ENCODE measurements at regions not wholly inside any gene's neighbourhood (a gene's known extent, or its start where the extent isn't known, plus 50 kb on each side); places are given as distances from the start of the nearest gene placed in this dataset.
A peak's percentile ranks its signal among the peaks of the same experiment; 100 is the strongest.

DNA sequence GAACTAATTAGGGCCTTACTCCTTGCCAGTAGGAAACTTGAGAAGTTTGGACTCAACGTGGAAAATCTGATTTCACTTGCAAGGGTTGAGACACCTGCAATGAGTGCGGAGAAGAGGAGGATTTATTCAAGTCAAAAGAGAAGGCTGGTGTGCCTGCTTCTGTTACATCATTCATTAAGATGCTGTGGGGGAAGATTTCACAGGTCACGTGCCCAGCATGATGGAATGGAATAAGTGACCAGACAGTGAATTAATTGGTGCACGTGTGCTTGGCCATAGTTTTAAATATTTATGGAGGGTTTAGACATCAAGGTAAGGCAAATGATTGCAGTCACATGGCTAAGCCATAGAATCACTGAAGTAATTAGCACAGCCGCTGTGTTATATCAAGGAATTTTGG, 155.0 kb downstream of the C7orf25 start:
- Histone ChIP-seq H2BK15ac (replicated peaks; ENCODE audit: low read depth) (no peak overlapping the region), H3K27me3 (ENCODE audit: insufficient read depth, low read length, poor library complexity) (no peaks in the 10 kb centered on the region), H4K8ac (ENCODE audit: low read depth, low read length) (no peak overlapping the region), H4K5ac (ENCODE audit: low read length) (no peak overlapping the region), H2BK120ac (ENCODE audit: low read depth, low read length) (no peak overlapping the region), H3K4me2 (ENCODE audit: low read length) (no peak overlapping the region), H3K79me2 (ENCODE audit: control insufficient read depth, insufficient read depth, low read length) (no peaks in the 10 kb centered on the region), H3K36me3 (ENCODE audit: control insufficient read depth, insufficient read depth, low read length) (no peaks in the 10 kb centered on the region), H2AK5ac (ENCODE audit: low read length) (no peak overlapping the region), H3K79me1 (ENCODE audit: low read length) (no peaks in the 10 kb centered on the region), H2BK5ac (ENCODE audit: low read length) (no peak overlapping the region), H3K4me1 (ENCODE audit: control insufficient read depth, low read depth, low read length) (no peaks in the 10 kb centered on the region), H3K23ac (ENCODE audit: low read length) (no peak overlapping the region), H3K18ac (ENCODE audit: low read length) (no peak overlapping the region), H3K9ac (ENCODE audit: low read length) (no peak overlapping the region), H3K4me3 (ENCODE audit: low read length) (no peak overlapping the region), H3K56ac (ENCODE audit: low read length) (no peak overlapping the region), H3K27ac (ENCODE audit: low read depth, low read length) (no peak overlapping the region), H3K4ac (ENCODE audit: low read depth, low read length) (no peak overlapping the region)
- DNase-seq = no peak
- WGBS (ENCODE audit: extremely low coverage, insufficient coverage, low lambda C conversion rate) = no CpG with 5 or more reads among the region's 5 CpGs

DNA sequence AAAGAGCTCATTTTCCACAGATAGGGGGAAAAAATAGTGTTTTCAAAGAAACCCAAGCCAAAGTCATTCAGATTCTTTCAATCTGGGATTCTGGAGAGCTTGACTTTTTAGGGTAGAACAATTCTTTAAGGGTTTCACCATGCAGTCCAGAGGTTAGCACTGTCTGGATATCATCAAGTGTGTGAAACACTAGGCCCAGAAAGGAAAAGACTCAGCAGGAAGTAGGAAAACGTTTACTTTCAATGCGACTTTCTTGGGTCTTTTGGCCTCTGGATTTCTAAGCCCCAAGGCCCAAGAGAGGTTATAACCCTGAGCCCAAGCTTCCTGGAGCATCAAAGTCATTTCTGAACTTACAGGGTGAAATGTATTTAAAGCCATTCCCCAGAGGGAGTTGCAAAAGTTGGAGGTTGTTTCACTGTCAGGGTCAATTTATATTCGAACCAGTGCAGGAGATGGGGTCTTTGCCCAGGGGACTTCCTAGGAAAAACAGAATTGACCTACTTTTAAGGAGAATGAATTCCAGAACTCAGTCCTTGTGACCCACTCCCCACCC, 158.0 kb downstream of the C7orf25 start:
- Histone ChIP-seq H3K4me2 (ENCODE audit: low read length) (no peak overlapping the region), H4K8ac (ENCODE audit: low read depth, low read length) (no peak overlapping the region), H2BK120ac (ENCODE audit: low read depth, low read length) (no peak overlapping the region), H3K4ac (ENCODE audit: low read depth, low read length) (no peak overlapping the region), H3K36me3 (ENCODE audit: control insufficient read depth, insufficient read depth, low read length) (no peaks in the 10 kb centered on the region), H3K79me1 (ENCODE audit: low read length) (no peaks in the 10 kb centered on the region), H2BK5ac (ENCODE audit: low read length) (no peak overlapping the region), H3K56ac (ENCODE audit: low read length) (no peak overlapping the region), H3K79me2 (ENCODE audit: control insufficient read depth, insufficient read depth, low read length) (no peaks in the 10 kb centered on the region), H3K4me3 (ENCODE audit: low read length) (no peak overlapping the region), H3K9ac (ENCODE audit: low read length) (no peak overlapping the region), H3K27me3 (ENCODE audit: insufficient read depth, low read length, poor library complexity) (no peaks in the 10 kb centered on the region), H3K23ac (ENCODE audit: low read length) (no peak overlapping the region), H3K27ac (ENCODE audit: low read depth, low read length) (no peak overlapping the region), H3K18ac (ENCODE audit: low read length) (no peak overlapping the region), H2AK5ac (ENCODE audit: low read length) (no peak overlapping the region), H4K5ac (ENCODE audit: low read length) (no peak overlapping the region), H3K4me1 (ENCODE audit: control insufficient read depth, low read depth, low read length) (no peaks in the 10 kb centered on the region), H2BK15ac (replicated peaks; ENCODE audit: low read depth) (no peak overlapping the region)
- WGBS (ENCODE audit: extremely low coverage, insufficient coverage, low lambda C conversion rate) = no CpG with 5 or more reads among the region's 3 CpGs
- no peak for DNase-seq

DNA sequence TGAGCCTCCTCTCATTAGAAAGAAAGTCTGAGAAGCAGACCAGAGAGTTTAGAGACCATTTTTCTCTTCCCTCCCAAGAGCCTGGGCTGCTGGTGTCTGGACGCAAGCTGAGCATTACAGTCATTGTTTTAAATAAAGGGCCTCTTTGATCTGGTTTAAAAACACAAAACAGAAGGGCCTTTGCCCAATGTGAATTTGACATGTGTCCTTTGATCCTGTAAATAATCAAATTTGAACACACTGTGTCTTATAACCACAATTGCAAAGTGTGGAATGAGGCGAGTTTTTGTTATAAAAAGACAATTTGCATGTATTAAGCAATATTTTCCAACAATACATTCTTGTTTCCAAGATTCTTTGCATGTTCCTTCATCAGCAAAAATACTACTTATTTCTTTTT, 158.5 kb downstream of the C7orf25 start:
- Histone ChIP-seq H3K79me1 (ENCODE audit: low read length) (no peaks in the 10 kb centered on the region), H3K27ac (ENCODE audit: low read depth, low read length) (no peak overlapping the region), H3K18ac (ENCODE audit: low read length) (no peak overlapping the region), H3K4ac (ENCODE audit: low read depth, low read length) (peak overlapping the region; percentile 4), H3K4me2 (ENCODE audit: low read length) (no peak overlapping the region), H3K36me3 (ENCODE audit: control insufficient read depth, insufficient read depth, low read length) (no peaks in the 10 kb centered on the region), H3K9ac (ENCODE audit: low read length) (no peak overlapping the region), H2BK5ac (ENCODE audit: low read length) (no peak overlapping the region), H2BK120ac (ENCODE audit: low read depth, low read length) (peak overlapping the region; percentile 78), H3K23ac (ENCODE audit: low read length) (no peak overlapping the region), H4K5ac (ENCODE audit: low read length) (no peak overlapping the region), H4K8ac (ENCODE audit: low read depth, low read length) (no peak overlapping the region), H3K4me3 (ENCODE audit: low read length) (no peak overlapping the region), H2AK5ac (ENCODE audit: low read length) (no peak overlapping the region), H3K4me1 (ENCODE audit: control insufficient read depth, low read depth, low read length) (no peaks in the 10 kb centered on the region), H3K79me2 (ENCODE audit: control insufficient read depth, insufficient read depth, low read length) (no peaks in the 10 kb centered on the region), H2BK15ac (replicated peaks; ENCODE audit: low read depth) (no peak overlapping the region), H3K27me3 (ENCODE audit: insufficient read depth, low read length, poor library complexity) (no peaks in the 10 kb centered on the region), H3K56ac (ENCODE audit: low read length) (no peak overlapping the region)
- DNase-seq = no peak
- WGBS (ENCODE audit: extremely low coverage, insufficient coverage, low lambda C conversion rate) = no CpG with 5 or more reads among the region's 2 CpGs

DNA sequence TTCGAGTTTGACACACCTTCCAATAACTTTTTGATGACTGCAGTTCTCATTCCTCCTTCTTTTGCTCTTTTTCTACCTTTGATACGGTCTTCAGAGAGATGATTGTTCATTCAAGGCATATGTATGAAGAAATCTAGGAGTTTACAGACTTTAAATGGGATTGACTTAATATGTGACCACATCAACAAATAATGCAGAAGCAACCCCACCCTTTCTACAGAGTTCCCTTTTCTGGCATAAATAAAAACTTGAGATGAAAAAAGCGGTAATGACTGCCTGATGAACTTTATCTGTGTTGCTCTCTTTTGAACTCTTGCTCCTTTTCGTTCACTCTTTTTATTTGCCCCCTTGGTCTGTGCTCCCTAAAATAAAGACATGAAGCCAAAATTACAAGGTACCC, 161.7 kb downstream of the C7orf25 start:
- Histone ChIP-seq H2BK5ac (ENCODE audit: low read length) (no peak overlapping the region), H2AK5ac (ENCODE audit: low read length) (no peak overlapping the region), H3K4me3 (ENCODE audit: low read length) (no peak overlapping the region), H2BK120ac (ENCODE audit: low read depth, low read length) (no peak overlapping the region), H3K27me3 (ENCODE audit: insufficient read depth, low read length, poor library complexity) (no peaks in the 10 kb centered on the region), H3K23ac (ENCODE audit: low read length) (no peak overlapping the region), H4K5ac (ENCODE audit: low read length) (no peak overlapping the region), H3K4ac (ENCODE audit: low read depth, low read length) (no peak overlapping the region), H2BK15ac (replicated peaks; ENCODE audit: low read depth) (no peak overlapping the region), H3K18ac (ENCODE audit: low read length) (no peak overlapping the region), H3K56ac (ENCODE audit: low read length) (no peak overlapping the region), H3K27ac (ENCODE audit: low read depth, low read length) (no peak overlapping the region), H3K36me3 (ENCODE audit: control insufficient read depth, insufficient read depth, low read length) (no peaks in the 10 kb centered on the region), H3K79me1 (ENCODE audit: low read length) (no peaks in the 10 kb centered on the region), H4K8ac (ENCODE audit: low read depth, low read length) (no peak overlapping the region), H3K4me2 (ENCODE audit: low read length) (no peak overlapping the region), H3K9ac (ENCODE audit: low read length) (no peak overlapping the region), H3K79me2 (ENCODE audit: control insufficient read depth, insufficient read depth, low read length) (no peaks in the 10 kb centered on the region), H3K4me1 (ENCODE audit: control insufficient read depth, low read depth, low read length) (no peaks in the 10 kb centered on the region)
- DNase-seq = no peak
- WGBS (ENCODE audit: extremely low coverage, insufficient coverage, low lambda C conversion rate) = no CpG with 5 or more reads among the region's 4 CpGs

DNA sequence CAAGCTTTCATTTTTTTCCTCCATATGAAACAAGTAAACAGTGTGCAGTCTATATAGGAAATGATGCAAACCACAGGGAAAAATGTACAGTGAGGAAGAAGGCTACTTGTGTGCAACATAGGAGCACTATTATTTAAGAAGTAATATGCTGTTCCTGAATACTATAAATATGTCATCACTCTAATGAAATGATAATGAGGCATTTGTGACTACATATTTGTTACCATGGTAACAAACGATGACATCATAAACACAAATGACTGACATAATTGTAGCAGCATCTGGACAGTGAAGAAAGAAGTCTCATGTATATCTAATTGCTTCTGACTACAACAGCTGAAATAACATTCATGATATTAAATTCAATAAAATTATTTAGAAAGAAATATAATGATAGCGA, 164.8 kb downstream of the C7orf25 start:
- no peak overlapping the region for H3K56ac ChIP-seq (ENCODE audit: low read length)
- H3K23ac ChIP-seq (ENCODE audit: low read length) = no peak overlapping the region
- H2BK5ac ChIP-seq (ENCODE audit: low read length) = no peak overlapping the region
- no peaks in the 10 kb centered on the region for H3K4me1 ChIP-seq (ENCODE audit: control insufficient read depth, low read depth, low read length)
- WGBS (ENCODE audit: extremely low coverage, insufficient coverage, low lambda C conversion rate) = 100% methylated on average over 1 of the region's 2 CpGs
- no peaks in the 10 kb centered on the region for H3K79me1 ChIP-seq (ENCODE audit: low read length)
- H3K79me2 ChIP-seq (ENCODE audit: control insufficient read depth, insufficient read depth, low read length) = no peaks in the 10 kb centered on the region
- no peak overlapping the region for H2BK120ac ChIP-seq (ENCODE audit: low read depth, low read length)
- no peak overlapping the region for H3K4ac ChIP-seq (ENCODE audit: low read depth, low read length)
- no peaks in the 10 kb centered on the region for H3K27me3 ChIP-seq (ENCODE audit: insufficient read depth, low read length, poor library complexity)
- no peak overlapping the region for H4K8ac ChIP-seq (ENCODE audit: low read depth, low read length)
- no peak overlapping the region for H2BK15ac ChIP-seq (replicated peaks; ENCODE audit: low read depth)
- no peak overlapping the region for H3K4me3 ChIP-seq (ENCODE audit: low read length)
- no peak overlapping the region for H3K9ac ChIP-seq (ENCODE audit: low read length)
- no peak overlapping the region for H3K18ac ChIP-seq (ENCODE audit: low read length)
- no peak for DNase-seq
- no peaks in the 10 kb centered on the region for H3K36me3 ChIP-seq (ENCODE audit: control insufficient read depth, insufficient read depth, low read length)
- no peak overlapping the region for H4K5ac ChIP-seq (ENCODE audit: low read length)
- no peak overlapping the region for H3K4me2 ChIP-seq (ENCODE audit: low read length)
- H3K27ac ChIP-seq (ENCODE audit: low read depth, low read length) = no peak overlapping the region
- H2AK5ac ChIP-seq (ENCODE audit: low read length) = no peak overlapping the region

DNA sequence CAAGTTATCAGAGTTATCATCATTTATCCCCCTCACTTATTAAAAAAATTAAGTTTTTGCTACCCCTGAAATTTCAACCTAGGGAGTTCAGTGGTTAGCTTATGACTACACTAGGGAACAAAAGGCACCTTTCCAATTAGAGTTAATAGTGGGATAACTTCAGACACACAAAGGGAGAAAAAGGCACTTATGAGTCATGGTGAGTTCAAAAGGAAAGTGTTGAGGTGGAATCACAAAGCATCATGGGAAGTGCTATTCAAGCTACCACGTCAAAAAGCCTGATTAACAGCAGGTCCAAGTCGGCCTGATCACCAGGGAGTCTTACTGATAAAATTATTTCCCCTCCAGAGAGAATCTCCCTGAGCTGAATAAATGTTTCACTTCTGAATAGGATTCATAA, 165.7 kb downstream of the C7orf25 start:
- H3K4ac ChIP-seq (ENCODE audit: low read depth, low read length) = no peak overlapping the region
- H3K36me3 ChIP-seq (ENCODE audit: control insufficient read depth, insufficient read depth, low read length) = no peaks in the 10 kb centered on the region
- H3K79me2 ChIP-seq (ENCODE audit: control insufficient read depth, insufficient read depth, low read length) = no peaks in the 10 kb centered on the region
- H3K18ac ChIP-seq (ENCODE audit: low read length) = no peak overlapping the region
- no peak overlapping the region for H3K27ac ChIP-seq (ENCODE audit: low read depth, low read length)
- no CpG with 5 or more reads among the region's 2 CpGs for WGBS (ENCODE audit: extremely low coverage, insufficient coverage, low lambda C conversion rate)
- no peaks in the 10 kb centered on the region for H3K4me1 ChIP-seq (ENCODE audit: control insufficient read depth, low read depth, low read length)
- H4K8ac ChIP-seq (ENCODE audit: low read depth, low read length) = no peak overlapping the region
- no peak overlapping the region for H2AK5ac ChIP-seq (ENCODE audit: low read length)
- no peak overlapping the region for H3K4me3 ChIP-seq (ENCODE audit: low read length)
- no peak for DNase-seq
- no peak overlapping the region for H2BK15ac ChIP-seq (replicated peaks; ENCODE audit: low read depth)
- no peak overlapping the region for H3K4me2 ChIP-seq (ENCODE audit: low read length)
- no peaks in the 10 kb centered on the region for H3K27me3 ChIP-seq (ENCODE audit: insufficient read depth, low read length, poor library complexity)
- H2BK5ac ChIP-seq (ENCODE audit: low read length) = no peak overlapping the region
- H2BK120ac ChIP-seq (ENCODE audit: low read depth, low read length) = no peak overlapping the region
- no peak overlapping the region for H3K56ac ChIP-seq (ENCODE audit: low read length)
- H4K5ac ChIP-seq (ENCODE audit: low read length) = no peak overlapping the region
- no peak overlapping the region for H3K9ac ChIP-seq (ENCODE audit: low read length)
- no peaks in the 10 kb centered on the region for H3K79me1 ChIP-seq (ENCODE audit: low read length)
- H3K23ac ChIP-seq (ENCODE audit: low read length) = no peak overlapping the region

Measured in mesendoderm (in vitro differentiated cells).